ENCODE measurements at regions not wholly inside any gene's neighbourhood (a gene's known extent, or its start where the extent isn't known, plus 50 kb on each side); places are given as distances from the start of the nearest gene placed in this dataset.

DNA sequence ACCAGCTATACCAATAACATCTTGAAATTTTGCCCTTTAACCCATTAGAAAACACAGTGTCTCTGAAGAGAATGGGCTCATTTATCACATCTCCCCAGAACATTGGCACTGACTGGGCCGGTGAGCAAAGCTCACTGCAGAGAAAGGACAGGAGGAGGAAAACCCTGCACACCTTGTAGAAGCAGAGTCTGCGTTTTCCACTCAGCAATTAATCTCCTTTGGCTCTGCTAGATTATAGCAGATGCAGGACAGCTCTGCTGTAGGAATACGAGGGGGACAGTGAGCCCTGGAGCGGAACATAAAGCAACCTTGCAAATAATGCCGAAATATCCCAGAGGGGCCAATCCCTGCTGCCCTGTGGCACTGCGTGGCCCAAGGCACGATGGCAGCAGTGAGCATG is 113.9 kb downstream of the TSN start:
- no peak for TF ChIP-seq EP300 (IDR thresholded peaks at IDR 0.05)
- TF ChIP-seq, protein P1, sequence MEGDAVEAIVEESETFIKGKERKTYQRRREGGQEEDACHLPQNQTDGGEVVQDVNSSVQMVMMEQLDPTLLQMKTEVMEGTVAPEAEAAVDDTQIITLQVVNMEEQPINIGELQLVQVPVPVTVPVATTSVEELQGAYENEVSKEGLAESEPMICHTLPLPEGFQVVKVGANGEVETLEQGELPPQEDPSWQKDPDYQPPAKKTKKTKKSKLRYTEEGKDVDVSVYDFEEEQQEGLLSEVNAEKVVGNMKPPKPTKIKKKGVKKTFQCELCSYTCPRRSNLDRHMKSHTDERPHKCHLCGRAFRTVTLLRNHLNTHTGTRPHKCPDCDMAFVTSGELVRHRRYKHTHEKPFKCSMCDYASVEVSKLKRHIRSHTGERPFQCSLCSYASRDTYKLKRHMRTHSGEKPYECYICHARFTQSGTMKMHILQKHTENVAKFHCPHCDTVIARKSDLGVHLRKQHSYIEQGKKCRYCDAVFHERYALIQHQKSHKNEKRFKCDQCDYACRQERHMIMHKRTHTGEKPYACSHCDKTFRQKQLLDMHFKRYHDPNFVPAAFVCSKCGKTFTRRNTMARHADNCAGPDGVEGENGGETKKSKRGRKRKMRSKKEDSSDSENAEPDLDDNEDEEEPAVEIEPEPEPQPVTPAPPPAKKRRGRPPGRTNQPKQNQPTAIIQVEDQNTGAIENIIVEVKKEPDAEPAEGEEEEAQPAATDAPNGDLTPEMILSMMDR (IDR thresholded peaks at IDR 0.05), result no peak

All from ovary (tissue), 3 donors.